ENCODE measurements at regions not wholly inside any gene's neighbourhood (a gene's known extent, or its start where the extent isn't known, plus 50 kb on each side); places are given as distances from the start of the nearest gene placed in this dataset.

DNA sequence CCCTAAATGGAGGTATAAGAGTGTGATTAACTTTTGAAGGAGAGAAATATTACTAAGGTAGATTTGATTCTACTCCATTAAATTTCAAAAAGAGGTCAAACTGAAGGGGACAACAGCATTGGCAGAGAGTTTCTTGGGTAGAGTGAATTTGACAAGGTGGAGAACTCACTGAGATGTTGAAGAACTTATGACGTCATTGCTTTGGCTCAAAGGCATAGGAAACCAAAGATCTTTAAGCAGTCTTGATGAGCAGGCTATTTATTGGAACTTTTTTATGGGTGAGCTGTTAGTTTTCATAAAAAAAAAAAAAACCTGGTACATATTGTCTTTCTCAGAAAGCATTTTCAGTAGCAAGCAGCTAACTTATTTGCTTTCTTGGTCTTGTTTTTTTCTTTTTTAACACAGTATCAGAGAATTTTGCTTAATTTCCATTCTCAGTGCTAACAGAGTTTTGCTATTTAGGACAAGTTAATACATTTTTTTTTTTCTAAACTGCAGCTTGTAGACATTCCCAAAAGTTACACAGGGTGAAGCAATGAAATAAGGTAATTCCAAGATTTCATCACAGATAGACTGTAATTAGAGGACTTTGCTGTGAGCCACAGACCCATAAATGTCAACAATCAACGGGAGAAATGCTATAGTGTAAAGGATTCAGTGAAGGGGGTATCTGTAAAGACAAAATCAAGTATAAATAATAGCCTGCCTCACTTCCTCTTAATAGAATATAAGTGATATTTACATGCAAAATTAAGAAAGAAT, 412.2 kb upstream of the KLHL1 start:
- no peaks in the 10 kb centered on the region for H3K9me2 ChIP-seq
- H3K4me3 ChIP-seq (ENCODE audit: low read depth in 2 of 2, low read length in 1 of 2): no peak overlapping the region
- H3K9ac ChIP-seq: no peak overlapping the region
- DNase-seq: no peak
- no peak overlapping the region for H3K4me2 ChIP-seq
- H3K27ac ChIP-seq (ENCODE audit: low read depth in 2 of 2, low read length in 1 of 2): no peak overlapping the region
- no peaks in the 10 kb centered on the region for H3K9me3 ChIP-seq
- no peaks in the 10 kb centered on the region for H3F3A ChIP-seq (replicated peaks; ENCODE audit: insufficient read depth)
- ChIA-PET POLR2A (no interaction called here), CTCF (interaction anchor here (0.7 kb wide), 1 partner anchor 422 kb away, joined by 3 read pairs; no protein-coding TSS in a partner anchor)
- H2AFZ ChIP-seq (ENCODE audit: low read depth): no peak overlapping the region
- no peaks in the 10 kb centered on the region for H3K27me3 ChIP-seq (ENCODE audit: insufficient read depth)
- WGBS (ENCODE audit: low lambda C conversion rate): 49% methylated on average over 2 of the region's 2 CpGs
- peaks cover 0 to 4% of the 10 kb centered on the region in 2 experiments; a peak in 2 of 4 replicates for H3K4me1 ChIP-seq (ENCODE audit: control insufficient read depth in 1 of 2, insufficient read depth in 2 of 2, low read depth in 1 of 2, low read length in 1 of 2)
- TF ChIP-seq EP300 (IDR thresholded peaks at IDR 0.05; ENCODE audit: borderline replicate concordance in 1 of 2, low read depth in 1 of 2, low read length in 1 of 2): no peak
- TF ChIP-seq RAD21 (IDR thresholded peaks at IDR 0.05; ENCODE audit: low read length): no peak
- TF ChIP-seq, protein P1, sequence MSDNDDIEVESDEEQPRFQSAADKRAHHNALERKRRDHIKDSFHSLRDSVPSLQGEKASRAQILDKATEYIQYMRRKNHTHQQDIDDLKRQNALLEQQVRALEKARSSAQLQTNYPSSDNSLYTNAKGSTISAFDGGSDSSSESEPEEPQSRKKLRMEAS (IDR thresholded peaks at IDR 0.05; ENCODE audit: low read depth): no peak
- no peak for TF ChIP-seq POLR2AphosphoS5 (IDR thresholded peaks at IDR 0.05; ENCODE audit: low read depth, low read length)
- no peak for TF ChIP-seq RFX5 (IDR thresholded peaks at IDR 0.05; ENCODE audit: low read length)
- no peak for TF ChIP-seq MXI1 (IDR thresholded peaks at IDR 0.05; ENCODE audit: low read depth, low read length)
- TF ChIP-seq YY1 (IDR thresholded peaks at IDR 0.05; ENCODE audit: low read depth): no peak
- no peak for TF ChIP-seq CHD2 (IDR thresholded peaks at IDR 0.05; ENCODE audit: low read length, partially characterized antibody)
- TF ChIP-seq, protein P2, sequence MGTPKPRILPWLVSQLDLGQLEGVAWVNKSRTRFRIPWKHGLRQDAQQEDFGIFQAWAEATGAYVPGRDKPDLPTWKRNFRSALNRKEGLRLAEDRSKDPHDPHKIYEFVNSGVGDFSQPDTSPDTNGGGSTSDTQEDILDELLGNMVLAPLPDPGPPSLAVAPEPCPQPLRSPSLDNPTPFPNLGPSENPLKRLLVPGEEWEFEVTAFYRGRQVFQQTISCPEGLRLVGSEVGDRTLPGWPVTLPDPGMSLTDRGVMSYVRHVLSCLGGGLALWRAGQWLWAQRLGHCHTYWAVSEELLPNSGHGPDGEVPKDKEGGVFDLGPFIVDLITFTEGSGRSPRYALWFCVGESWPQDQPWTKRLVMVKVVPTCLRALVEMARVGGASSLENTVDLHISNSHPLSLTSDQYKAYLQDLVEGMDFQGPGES (IDR thresholded peaks at IDR 0.05; ENCODE audit: low read depth, low read length): no peak
- TF ChIP-seq GATA2 (CRISPR knock-in tag; IDR thresholded peaks at IDR 0.05): no peak
- TF ChIP-seq, protein P3, sequence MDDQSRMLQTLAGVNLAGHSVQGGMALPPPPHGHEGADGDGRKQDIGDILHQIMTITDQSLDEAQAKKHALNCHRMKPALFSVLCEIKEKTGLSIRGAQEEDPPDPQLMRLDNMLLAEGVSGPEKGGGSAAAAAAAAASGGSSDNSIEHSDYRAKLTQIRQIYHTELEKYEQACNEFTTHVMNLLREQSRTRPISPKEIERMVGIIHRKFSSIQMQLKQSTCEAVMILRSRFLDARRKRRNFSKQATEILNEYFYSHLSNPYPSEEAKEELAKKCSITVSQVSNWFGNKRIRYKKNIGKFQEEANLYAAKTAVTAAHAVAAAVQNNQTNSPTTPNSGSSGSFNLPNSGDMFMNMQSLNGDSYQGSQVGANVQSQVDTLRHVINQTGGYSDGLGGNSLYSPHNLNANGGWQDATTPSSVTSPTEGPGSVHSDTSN (IDR thresholded peaks at IDR 0.05): no peak
- no peak for TF ChIP-seq SMC3 (IDR thresholded peaks at IDR 0.05; ENCODE audit: low read depth, low read length)
- H4K20me1 ChIP-seq (ENCODE audit: insufficient read depth): no peaks in the 10 kb centered on the region
- H3K79me2 ChIP-seq (ENCODE audit: insufficient read depth): no peaks in the 10 kb centered on the region
- H3K36me3 ChIP-seq (replicated peaks in 1 of 2; ENCODE audit: control insufficient read depth in 1 of 2, insufficient read depth in 2 of 2, low read length in 1 of 2): no peaks in the 10 kb centered on the region

DNA sequence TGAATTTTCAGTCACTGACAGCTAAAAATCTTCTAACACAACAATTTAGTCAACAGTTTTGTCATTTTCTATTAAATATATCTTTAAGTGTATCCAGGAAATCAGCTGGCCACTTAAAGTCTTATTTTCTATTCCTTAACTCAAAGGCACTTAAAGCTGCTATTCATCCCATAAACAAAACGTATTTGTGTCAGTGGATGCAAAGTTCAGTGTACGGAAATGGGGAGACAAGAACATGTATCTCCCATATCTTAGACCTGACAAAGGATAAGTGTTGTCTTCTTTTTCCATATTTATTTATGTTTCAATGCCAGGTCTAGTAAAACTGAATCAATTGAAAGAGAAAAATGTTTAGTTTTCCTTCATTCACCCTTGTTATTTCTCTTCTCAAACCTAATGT, 409.8 kb upstream of the KLHL1 start:
- DNase-seq: no peak
- no peak overlapping the region for H3K4me2 ChIP-seq
- no peaks in the 10 kb centered on the region for H3K9me2 ChIP-seq
- H3K36me3 ChIP-seq (replicated peaks in 1 of 2; ENCODE audit: control insufficient read depth in 1 of 2, insufficient read depth in 2 of 2, low read length in 1 of 2): no peaks in the 10 kb centered on the region
- H3K27ac ChIP-seq (ENCODE audit: low read depth in 2 of 2, low read length in 1 of 2): no peak overlapping the region
- WGBS (ENCODE audit: low lambda C conversion rate): 53% methylated on average over 2 of the region's 2 CpGs
- no peaks in the 10 kb centered on the region for H4K20me1 ChIP-seq (ENCODE audit: insufficient read depth)
- H3K9me3 ChIP-seq: no peaks in the 10 kb centered on the region
- no peaks in the 10 kb centered on the region for H3K27me3 ChIP-seq (ENCODE audit: insufficient read depth)
- H3K9ac ChIP-seq: no peak overlapping the region
- no peaks in the 10 kb centered on the region for H3K4me1 ChIP-seq (ENCODE audit: control insufficient read depth in 1 of 2, insufficient read depth in 2 of 2, low read depth in 1 of 2, low read length in 1 of 2)
- H3K4me3 ChIP-seq (ENCODE audit: low read depth in 2 of 2, low read length in 1 of 2): no peak overlapping the region
- POLR2A ChIA-PET: no interaction called here
- H3F3A ChIP-seq (replicated peaks; ENCODE audit: insufficient read depth): no peaks in the 10 kb centered on the region
- CTCF ChIA-PET: interaction anchor here (0.7 kb wide), 1 partner anchor 547 kb away, joined by 3 read pairs; no protein-coding TSS in a partner anchor
- H3K79me2 ChIP-seq (ENCODE audit: insufficient read depth): no peaks in the 10 kb centered on the region
- H2AFZ ChIP-seq (ENCODE audit: low read depth): no peak overlapping the region
- TF ChIP-seq CHD2 (IDR thresholded peaks at IDR 0.05; ENCODE audit: low read length, partially characterized antibody): no peak
- TF ChIP-seq, protein P1 (IDR thresholded peaks at IDR 0.05; ENCODE audit: low read depth): no peak
- no peak for TF ChIP-seq YY1 (IDR thresholded peaks at IDR 0.05; ENCODE audit: low read depth)
- no peak for TF ChIP-seq FOSL2 (IDR thresholded peaks at IDR 0.05; ENCODE audit: borderline replicate concordance, low read depth)
- TF ChIP-seq FOXM1 (IDR thresholded peaks at IDR 0.05; ENCODE audit: low read depth): no peak
- TF ChIP-seq, protein P4, sequence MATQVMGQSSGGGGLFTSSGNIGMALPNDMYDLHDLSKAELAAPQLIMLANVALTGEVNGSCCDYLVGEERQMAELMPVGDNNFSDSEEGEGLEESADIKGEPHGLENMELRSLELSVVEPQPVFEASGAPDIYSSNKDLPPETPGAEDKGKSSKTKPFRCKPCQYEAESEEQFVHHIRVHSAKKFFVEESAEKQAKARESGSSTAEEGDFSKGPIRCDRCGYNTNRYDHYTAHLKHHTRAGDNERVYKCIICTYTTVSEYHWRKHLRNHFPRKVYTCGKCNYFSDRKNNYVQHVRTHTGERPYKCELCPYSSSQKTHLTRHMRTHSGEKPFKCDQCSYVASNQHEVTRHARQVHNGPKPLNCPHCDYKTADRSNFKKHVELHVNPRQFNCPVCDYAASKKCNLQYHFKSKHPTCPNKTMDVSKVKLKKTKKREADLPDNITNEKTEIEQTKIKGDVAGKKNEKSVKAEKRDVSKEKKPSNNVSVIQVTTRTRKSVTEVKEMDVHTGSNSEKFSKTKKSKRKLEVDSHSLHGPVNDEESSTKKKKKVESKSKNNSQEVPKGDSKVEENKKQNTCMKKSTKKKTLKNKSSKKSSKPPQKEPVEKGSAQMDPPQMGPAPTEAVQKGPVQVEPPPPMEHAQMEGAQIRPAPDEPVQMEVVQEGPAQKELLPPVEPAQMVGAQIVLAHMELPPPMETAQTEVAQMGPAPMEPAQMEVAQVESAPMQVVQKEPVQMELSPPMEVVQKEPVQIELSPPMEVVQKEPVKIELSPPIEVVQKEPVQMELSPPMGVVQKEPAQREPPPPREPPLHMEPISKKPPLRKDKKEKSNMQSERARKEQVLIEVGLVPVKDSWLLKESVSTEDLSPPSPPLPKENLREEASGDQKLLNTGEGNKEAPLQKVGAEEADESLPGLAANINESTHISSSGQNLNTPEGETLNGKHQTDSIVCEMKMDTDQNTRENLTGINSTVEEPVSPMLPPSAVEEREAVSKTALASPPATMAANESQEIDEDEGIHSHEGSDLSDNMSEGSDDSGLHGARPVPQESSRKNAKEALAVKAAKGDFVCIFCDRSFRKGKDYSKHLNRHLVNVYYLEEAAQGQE (IDR thresholded peaks at IDR 0.05; ENCODE audit: low read depth, low read length): no peak
- no peak for TF ChIP-seq SIN3A (IDR thresholded peaks at IDR 0.05; ENCODE audit: borderline replicate concordance, low read depth, low read length)
- TF ChIP-seq GABPA (IDR thresholded peaks at IDR 0.05; ENCODE audit: low read depth): no peak
- TF ChIP-seq JUND (IDR thresholded peaks at IDR 0.05): no peak
- TF ChIP-seq TAF1 (IDR thresholded peaks at IDR 0.05; ENCODE audit: borderline replicate concordance, low read depth, low read length): no peak
- TF ChIP-seq, protein P2 (IDR thresholded peaks at IDR 0.05; ENCODE audit: low read depth, low read length): no peak
- no peak for TF ChIP-seq RAD21 (IDR thresholded peaks at IDR 0.05; ENCODE audit: low read length)
- no peak for TF ChIP-seq POLR2AphosphoS5 (IDR thresholded peaks at IDR 0.05; ENCODE audit: low read depth, low read length)
